ENCODE measurements at regions not wholly inside any gene's neighbourhood (a gene's known extent, or its start where the extent isn't known, plus 50 kb on each side); places are given as distances from the start of the nearest gene placed in this dataset.

DNA sequence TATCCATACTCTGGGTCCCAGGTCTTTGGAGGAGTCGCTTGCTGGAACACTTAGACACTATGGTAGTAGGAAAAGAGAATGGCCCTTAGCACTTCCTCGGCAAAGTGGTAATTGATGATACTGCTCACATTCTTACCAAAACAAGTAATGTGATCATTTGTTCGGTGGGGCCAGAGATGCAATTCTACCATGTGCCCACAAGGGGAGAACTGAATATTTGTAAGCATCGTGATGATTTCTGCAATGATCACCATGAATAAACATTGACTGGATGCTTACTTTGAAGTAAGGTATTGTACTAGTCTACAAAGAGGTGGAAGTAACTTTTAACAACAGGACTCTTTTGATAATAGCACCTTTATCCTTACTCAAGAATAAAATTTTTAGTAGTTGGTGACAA lies 109.7 kb downstream of the CD8B2 start:
- Mint-ChIP-seq H3K27me3 (peaks cover 16% of the 10 kb centered on the region), H3K4me3 (no peak overlapping the region), H3K9me3 (ENCODE audit: low read depth) (no peaks in the 10 kb centered on the region), H3K27ac (no peak overlapping the region), H3K36me3 (ENCODE audit: low read depth) (no peaks in the 10 kb centered on the region), H3K4me1 (no peaks in the 10 kb centered on the region)
- intact Hi-C loops (cut with DNase I, micrococcal nuclease), result no loop called here
- POLR2A ChIA-PET, result no interaction called here
- DNase-seq (no peak), ATAC-seq (no peak)
- CTCF ChIA-PET, result interaction anchor here (0.8 kb wide), 1 partner anchor 10 kb away, joined by 3 read pairs; no protein-coding TSS in a partner anchor

DNA sequence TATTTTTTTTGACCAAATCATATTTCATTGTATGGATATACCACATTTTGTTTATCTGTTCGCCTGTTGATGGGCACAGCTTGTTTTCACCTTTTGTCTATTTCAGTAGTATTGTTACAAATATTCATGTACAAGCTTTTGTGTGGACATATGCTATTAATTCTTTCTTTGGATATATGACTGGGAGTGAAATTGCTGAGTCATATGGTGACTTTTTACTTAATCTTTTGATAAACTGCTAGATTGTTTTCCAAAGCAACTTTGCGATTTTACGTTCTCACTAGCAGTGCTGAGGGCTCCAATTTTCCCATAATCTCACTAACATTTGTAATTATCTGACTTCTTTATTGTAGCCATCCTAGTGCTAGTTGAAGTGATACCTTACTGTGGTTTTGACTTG lies 112.4 kb downstream of the CD8B2 start:
- ChIA-PET POLR2A (no interaction called here), CTCF (no interaction called here)
- no peak for ATAC-seq
- Mint-ChIP-seq H3K27ac (no peak overlapping the region), H3K4me3 (no peak overlapping the region), H3K9me3 (ENCODE audit: low read depth) (no peaks in the 10 kb centered on the region), H3K4me1 (no peaks in the 10 kb centered on the region), H3K27me3 (peaks cover 19% of the 10 kb centered on the region), H3K36me3 (ENCODE audit: low read depth) (no peaks in the 10 kb centered on the region)
- DNase-seq, result no peak
- intact Hi-C loops (cut with DNase I, micrococcal nuclease), result no loop called here

DNA sequence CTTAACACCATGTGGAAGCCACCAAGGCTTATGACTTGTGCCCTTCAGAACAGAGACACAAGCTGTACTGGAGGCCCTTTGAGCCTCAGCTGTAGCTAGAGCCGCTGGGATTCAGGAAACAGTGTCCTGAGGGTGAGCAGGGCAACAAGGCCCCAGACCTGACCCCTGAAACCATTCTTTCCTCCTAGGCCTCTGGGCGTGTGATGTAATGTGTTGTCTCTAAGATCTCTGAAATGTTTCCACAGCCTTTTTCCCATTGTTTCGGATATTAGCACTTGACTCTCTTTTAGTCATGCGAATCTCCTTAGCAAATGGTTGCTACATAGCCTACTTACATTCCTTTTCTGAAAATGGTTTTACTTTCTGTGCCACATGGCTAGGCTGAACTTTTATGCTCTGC lies 114.9 kb downstream of the CD8B2 start:
- ChIA-PET POLR2A (no interaction called here), CTCF (no interaction called here)
- Mint-ChIP-seq H3K27ac (no peak overlapping the region), H3K9me3 (ENCODE audit: low read depth) (no peaks in the 10 kb centered on the region), H3K4me1 (no peaks in the 10 kb centered on the region), H3K4me3 (no peak overlapping the region), H3K36me3 (ENCODE audit: low read depth) (no peaks in the 10 kb centered on the region), H3K27me3 (peaks cover 18% of the 10 kb centered on the region)
- no peak for ATAC-seq
- intact Hi-C loops (cut with DNase I, micrococcal nuclease), result no loop called here
- no peak for DNase-seq

DNA sequence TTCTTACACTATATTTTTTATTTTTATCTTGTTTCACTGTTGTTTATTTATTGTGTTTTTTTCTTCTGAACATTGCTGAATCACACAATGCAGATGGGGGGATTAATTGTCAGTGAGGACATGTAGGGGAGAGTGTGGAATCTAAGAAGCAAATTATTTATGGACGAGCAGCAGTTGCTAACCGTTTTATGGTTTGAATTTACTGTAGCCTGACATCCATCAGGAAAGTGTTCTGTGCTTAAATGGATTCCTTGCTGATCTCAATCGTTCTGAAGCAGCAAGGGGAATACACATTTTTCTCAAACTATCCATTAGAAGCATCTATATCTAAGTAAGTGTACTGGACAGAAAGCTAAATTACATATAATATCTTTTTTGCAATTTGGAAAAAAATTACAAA lies 119.5 kb downstream of the CD8B2 start:
- DNase-seq, result no peak
- peaks cover 15% of the 10 kb centered on the region for H3K27me3 Mint-ChIP-seq
- POLR2A ChIA-PET, result no interaction called here
- no peaks in the 10 kb centered on the region for H3K4me1 Mint-ChIP-seq
- no peaks in the 10 kb centered on the region for H3K36me3 Mint-ChIP-seq (ENCODE audit: low read depth)
- no peaks in the 10 kb centered on the region for H3K9me3 Mint-ChIP-seq (ENCODE audit: low read depth)
- CTCF ChIA-PET, result no interaction called here
- ATAC-seq, result no peak
- intact Hi-C loops (cut with DNase I, micrococcal nuclease), result no loop called here
- H3K27ac Mint-ChIP-seq, result no peak overlapping the region
- no peak overlapping the region for H3K4me3 Mint-ChIP-seq

DNA sequence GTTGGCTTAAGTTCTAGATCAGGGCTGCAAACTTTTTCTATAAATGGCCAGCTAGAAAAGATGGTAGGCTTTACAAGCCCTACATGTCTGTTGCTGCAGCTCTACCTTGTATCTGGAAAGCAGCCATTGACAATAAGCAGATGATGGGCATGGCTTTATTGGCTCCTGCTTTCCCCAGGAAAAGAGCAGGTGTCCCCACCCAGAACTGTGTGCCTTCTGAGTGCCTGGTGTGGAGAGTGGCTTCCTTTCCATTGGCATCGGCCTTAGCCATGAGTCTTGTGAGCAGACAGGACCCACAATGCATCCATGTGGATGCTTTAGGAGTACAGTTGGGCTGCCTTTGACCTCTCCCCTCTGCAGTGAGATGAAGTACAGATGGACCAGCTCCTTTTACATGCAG lies 120.2 kb downstream of the CD8B2 start:
- H3K27ac Mint-ChIP-seq, result no peak overlapping the region
- no peak overlapping the region for H3K4me3 Mint-ChIP-seq
- no peaks in the 10 kb centered on the region for H3K4me1 Mint-ChIP-seq
- peaks cover 19% of the 10 kb centered on the region for H3K27me3 Mint-ChIP-seq
- no peak for DNase-seq
- ATAC-seq, result no peak
- POLR2A ChIA-PET, result no interaction called here
- CTCF ChIA-PET, result interaction anchor here (0.6 kb wide), 1 partner anchor 1063 kb away, joined by 4 read pairs; no protein-coding TSS in a partner anchor
- intact Hi-C loops (cut with DNase I, micrococcal nuclease), result no loop called here
- H3K36me3 Mint-ChIP-seq (ENCODE audit: low read depth), result no peaks in the 10 kb centered on the region
- H3K9me3 Mint-ChIP-seq (ENCODE audit: low read depth), result no peaks in the 10 kb centered on the region

DNA sequence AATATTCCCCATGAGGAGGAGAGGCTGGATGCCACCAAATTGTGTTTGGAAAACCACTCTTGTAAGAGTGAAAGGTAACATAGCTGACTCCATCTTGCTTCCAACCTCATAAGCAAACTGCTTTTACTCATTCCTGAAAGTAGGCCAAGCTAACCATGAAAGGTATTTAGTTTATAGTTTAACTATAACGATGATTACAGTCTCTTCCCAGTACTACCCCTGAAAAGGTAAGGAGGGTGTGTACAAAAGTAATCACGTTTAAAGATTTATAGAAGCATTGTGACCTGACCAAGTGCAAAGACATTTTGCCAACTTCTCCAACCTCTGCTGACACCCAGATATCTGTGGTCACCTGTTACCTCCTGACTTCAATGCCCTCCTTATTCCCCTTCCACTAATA lies 122.6 kb downstream of the CD8B2 start:
- intact Hi-C loops (cut with DNase I, micrococcal nuclease), result no loop called here
- H3K36me3 Mint-ChIP-seq (ENCODE audit: low read depth), result no peaks in the 10 kb centered on the region
- H3K27me3 Mint-ChIP-seq, result peaks cover 14% of the 10 kb centered on the region
- no peak overlapping the region for H3K27ac Mint-ChIP-seq
- no peaks in the 10 kb centered on the region for H3K9me3 Mint-ChIP-seq (ENCODE audit: low read depth)
- DNase-seq (no peak), ATAC-seq (no peak)
- H3K4me1 Mint-ChIP-seq, result no peaks in the 10 kb centered on the region
- no peak overlapping the region for H3K4me3 Mint-ChIP-seq
- CTCF ChIA-PET, result interaction anchor here (1.1 kb wide), 1 partner anchor 10 kb away, joined by 3 read pairs; no protein-coding TSS in a partner anchor
- POLR2A ChIA-PET, result no interaction called here

DNA sequence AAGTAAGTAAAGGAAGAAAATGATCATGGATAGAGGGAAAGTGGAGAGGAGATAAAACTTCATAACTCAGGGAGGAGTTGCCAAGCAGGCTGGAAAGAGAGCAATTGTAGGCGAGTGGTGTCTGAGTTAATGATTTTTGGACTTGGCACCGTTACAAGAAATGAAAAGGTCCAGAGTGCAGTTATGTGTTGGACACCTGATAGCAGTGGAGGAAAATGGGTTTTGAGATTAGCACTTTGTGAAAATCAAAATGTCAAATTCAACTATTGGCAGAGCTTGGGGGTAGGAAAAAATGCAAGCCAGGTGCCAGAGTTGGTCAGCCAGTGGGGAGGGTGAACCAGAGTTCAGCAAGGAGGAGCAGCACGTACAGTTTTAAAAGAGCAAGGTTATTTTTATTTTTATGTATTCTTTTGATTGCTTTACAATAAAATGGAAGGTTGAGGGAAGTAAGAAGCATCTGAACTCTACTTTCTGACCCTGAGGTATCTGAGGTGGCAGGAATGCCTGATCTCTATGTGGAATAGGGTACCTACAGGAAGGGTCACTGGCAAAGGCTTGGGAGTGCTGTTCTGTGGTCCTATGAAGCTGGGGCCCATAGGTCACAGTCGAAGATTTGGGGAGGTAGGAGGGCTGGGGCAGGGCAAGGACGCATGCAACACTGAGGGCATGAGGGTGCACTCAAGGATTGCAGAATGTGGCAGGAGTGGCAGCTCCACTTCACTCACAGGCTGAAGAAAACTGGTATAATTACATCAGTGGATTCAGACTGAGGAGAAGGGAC lies 127.5 kb downstream of the CD8B2 start:
- H3K4me1 Mint-ChIP-seq, result no peaks in the 10 kb centered on the region
- ChIA-PET POLR2A (no interaction called here), CTCF (no interaction called here)
- DNase-seq (no peak), ATAC-seq (no peak)
- peaks cover 19% of the 10 kb centered on the region for H3K27me3 Mint-ChIP-seq
- H3K4me3 Mint-ChIP-seq, result no peak overlapping the region
- intact Hi-C loops (cut with DNase I, micrococcal nuclease), result no loop called here
- H3K27ac Mint-ChIP-seq, result no peak overlapping the region
- H3K36me3 Mint-ChIP-seq (ENCODE audit: low read depth), result no peaks in the 10 kb centered on the region
- H3K9me3 Mint-ChIP-seq (ENCODE audit: low read depth), result no peaks in the 10 kb centered on the region

DNA sequence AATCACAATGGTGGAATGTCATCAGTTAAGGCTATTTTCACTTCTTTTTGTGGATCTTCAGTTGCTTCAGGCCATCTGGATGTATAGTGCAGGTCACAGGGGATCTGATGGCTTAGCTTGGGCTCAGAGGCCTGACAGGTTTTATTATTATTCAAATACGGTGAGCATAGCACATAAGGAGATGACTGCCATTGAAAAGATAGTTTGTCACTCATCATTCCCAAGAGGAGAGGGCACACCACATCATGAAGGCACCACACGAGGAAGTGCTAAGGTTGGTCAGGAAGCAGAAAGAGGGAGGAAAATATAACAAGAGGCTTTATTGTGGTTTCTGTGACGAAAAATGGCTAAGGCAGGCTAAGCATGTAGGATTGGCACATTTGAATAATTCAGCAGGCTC lies 131.4 kb downstream of the CD8B2 start:
- CTCF ChIA-PET, result no interaction called here
- POLR2A ChIA-PET, result no interaction called here
- H3K9me3 Mint-ChIP-seq (ENCODE audit: low read depth), result no peaks in the 10 kb centered on the region
- H3K27ac Mint-ChIP-seq, result no peak overlapping the region
- H3K36me3 Mint-ChIP-seq (ENCODE audit: low read depth), result no peaks in the 10 kb centered on the region
- peaks cover 14% of the 10 kb centered on the region for H3K27me3 Mint-ChIP-seq
- ATAC-seq (no peak), DNase-seq (no peak)
- intact Hi-C loops (cut with DNase I, micrococcal nuclease), result no loop called here
- no peak overlapping the region for H3K4me3 Mint-ChIP-seq
- no peaks in the 10 kb centered on the region for H3K4me1 Mint-ChIP-seq

DNA sequence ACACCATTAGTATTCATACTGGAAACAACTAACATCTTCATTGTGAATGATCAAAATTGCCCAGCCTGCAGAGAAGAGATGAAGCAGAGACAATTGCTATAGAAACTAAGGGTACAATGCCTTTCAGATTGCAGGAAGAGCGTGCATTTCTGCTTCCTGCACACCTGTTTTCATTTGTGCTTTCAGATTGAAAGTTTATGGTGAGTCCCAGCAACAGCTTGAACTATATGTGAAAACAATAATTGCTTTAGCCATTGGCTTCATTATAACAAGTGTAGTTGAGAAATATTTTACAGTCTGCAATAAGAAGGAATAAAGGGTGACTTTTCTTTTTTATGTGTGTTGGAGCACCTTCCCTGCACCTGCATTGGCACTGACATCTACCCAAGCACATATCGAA lies 136.3 kb downstream of the CD8B2 start:
- DNase-seq (no peak), ATAC-seq (no peak)
- ChIA-PET CTCF (interaction anchor here (0.7 kb wide), 1 partner anchor 28 kb away, joined by 4 read pairs; no protein-coding TSS in a partner anchor), POLR2A (no interaction called here)
- Mint-ChIP-seq H3K4me3 (no peak overlapping the region), H3K27ac (no peak overlapping the region), H3K9me3 (ENCODE audit: low read depth) (peaks cover 6% of the 10 kb centered on the region), H3K36me3 (ENCODE audit: low read depth) (peaks cover 2% of the 10 kb centered on the region), H3K4me1 (no peaks in the 10 kb centered on the region), H3K27me3 (peaks cover 18% of the 10 kb centered on the region)
- intact Hi-C loops (cut with DNase I, micrococcal nuclease), result no loop called here

DNA sequence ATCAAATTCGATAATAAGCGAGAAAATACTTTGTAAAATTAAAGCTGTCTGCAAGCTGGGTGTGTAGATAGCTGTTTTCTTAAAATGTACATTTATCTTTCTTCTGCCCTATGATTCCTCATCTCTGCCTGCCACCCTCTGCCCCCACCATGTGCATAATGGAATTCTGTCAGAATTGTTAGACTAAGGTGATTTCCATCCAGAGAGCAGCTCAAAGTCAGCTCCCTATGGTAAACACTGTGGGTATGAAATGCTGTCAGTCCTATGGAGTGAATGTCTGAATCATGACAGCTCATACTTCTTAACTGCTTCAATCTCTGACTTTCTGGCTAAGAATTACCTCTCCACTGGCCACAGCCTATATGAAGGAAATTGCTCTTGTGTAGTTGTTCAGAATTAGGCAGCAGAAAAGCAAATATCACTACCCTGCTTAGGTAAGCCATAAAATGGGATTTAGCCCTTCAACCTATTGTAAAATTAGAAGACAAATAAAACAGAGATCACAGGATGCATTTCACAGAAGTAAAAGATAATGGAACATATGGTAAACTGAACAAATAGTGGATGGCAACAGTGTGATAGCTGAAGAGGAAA lies 137.7 kb downstream of the CD8B2 start:
- DNase-seq (no peak), ATAC-seq (no peak)
- CTCF ChIA-PET, result no interaction called here
- peaks cover 15% of the 10 kb centered on the region for H3K27me3 Mint-ChIP-seq
- H3K36me3 Mint-ChIP-seq (ENCODE audit: low read depth), result peaks cover 2% of the 10 kb centered on the region
- H3K9me3 Mint-ChIP-seq (ENCODE audit: low read depth), result peaks cover 7% of the 10 kb centered on the region
- no peaks in the 10 kb centered on the region for H3K4me1 Mint-ChIP-seq
- H3K27ac Mint-ChIP-seq, result no peak overlapping the region
- POLR2A ChIA-PET, result no interaction called here
- intact Hi-C loops (cut with DNase I, micrococcal nuclease), result no loop called here
- H3K4me3 Mint-ChIP-seq, result no peak overlapping the region

DNA sequence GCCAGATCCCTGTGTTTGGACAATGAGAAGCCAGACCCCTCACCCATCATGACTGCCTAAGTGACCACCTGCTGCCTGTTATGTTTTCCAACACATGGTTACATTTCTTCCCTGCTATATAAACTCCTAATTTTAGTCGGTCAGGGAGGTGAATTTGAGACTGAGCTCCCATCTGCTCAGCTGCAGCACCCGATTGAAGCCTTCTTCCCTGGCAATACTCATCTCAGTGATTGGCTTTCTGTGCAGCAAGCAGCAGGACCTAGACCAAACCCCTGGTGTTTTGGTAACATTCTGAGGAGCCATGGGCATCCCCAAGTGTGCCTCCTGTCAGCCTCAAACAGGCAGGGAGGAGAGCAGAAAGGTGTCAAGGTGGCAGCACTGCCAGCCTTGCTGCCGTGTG lies 141.2 kb downstream of the CD8B2 start:
- Mint-ChIP-seq H3K4me1 (no peaks in the 10 kb centered on the region), H3K36me3 (ENCODE audit: low read depth) (peaks cover 2% of the 10 kb centered on the region)

DNA sequence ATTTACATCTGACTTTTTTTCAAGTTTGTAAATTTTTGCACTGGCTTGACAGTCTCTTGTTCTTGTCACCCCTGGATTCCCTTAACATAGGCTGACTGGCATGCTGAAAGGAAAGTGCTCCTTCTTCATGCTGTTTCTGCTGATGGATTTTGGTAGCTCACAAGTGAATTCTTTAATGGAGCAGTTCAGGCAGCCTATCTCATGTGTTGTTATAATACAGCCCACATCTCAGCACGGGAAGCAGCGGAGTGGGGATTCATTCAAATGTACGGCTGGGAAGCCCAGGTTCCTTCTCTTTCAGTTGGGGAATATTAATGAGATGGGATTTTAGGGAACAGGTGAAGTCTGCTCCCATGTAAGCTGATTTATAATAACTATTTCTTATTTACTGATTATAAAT lies 142.8 kb downstream of the CD8B2 start:
- CTCF ChIA-PET, result no interaction called here
- ATAC-seq, result no peak
- DNase-seq, result no peak
- intact Hi-C loops (cut with DNase I, micrococcal nuclease), result no loop called here
- no peak overlapping the region for H3K4me3 Mint-ChIP-seq
- POLR2A ChIA-PET, result no interaction called here
- peaks cover 7% of the 10 kb centered on the region for H3K9me3 Mint-ChIP-seq (ENCODE audit: low read depth)
- H3K27ac Mint-ChIP-seq, result no peak overlapping the region
- H3K36me3 Mint-ChIP-seq (ENCODE audit: low read depth), result peaks cover 2% of the 10 kb centered on the region
- no peaks in the 10 kb centered on the region for H3K4me1 Mint-ChIP-seq
- H3K27me3 Mint-ChIP-seq, result peaks cover 19% of the 10 kb centered on the region

More for the DNA sequence above, 141.2 kb downstream of the CD8B2 start:
- ATAC-seq (no peak), DNase-seq (no peak)
- intact Hi-C loops (cut with DNase I, micrococcal nuclease), result no loop called here
- peaks cover 20% of the 10 kb centered on the region for H3K27me3 Mint-ChIP-seq
- POLR2A ChIA-PET, result no interaction called here
- no peak overlapping the region for H3K27ac Mint-ChIP-seq
- no peak overlapping the region for H3K4me3 Mint-ChIP-seq
- peaks cover 7% of the 10 kb centered on the region for H3K9me3 Mint-ChIP-seq (ENCODE audit: low read depth)
- CTCF ChIA-PET, result no interaction called here

Data from activated CD4-positive, alpha-beta T cell treated with anti-CD3 and anti-CD28 coated beads for 36 hours (primary cell).